Caco-2 (cell line): ENCODE measurements at regions not wholly inside any gene's neighbourhood (a gene's known extent, or its start where the extent isn't known, plus 50 kb on each side); places are given as distances from the start of the nearest gene placed in this dataset.
"Not testable (repeated sequence)": the region's sequence is repeated elsewhere in the genome, so short reads cannot be mapped to it uniquely, and the experiment has no call there.

ENCODE experiments used
- BruUV-seq: library from RNA; stranded (reverse); fragments of 400-500 nt; replicated peaks from 2 replicates; lab custom pipeline; 2021; lab: Mats Ljungman, UMichigan
- CTCF ChIA-PET: fragments of 300-600 bp; sonication (Branson Sonifier 250); formaldehyde crosslinking; loops from one replicate; lab custom pipeline; 2022; ENCODE audit warnings: antibody characterized with exemption; lab: Charles Lee
- POLR2A ChIA-PET: fragments of 300-600 bp; sonication (Branson Sonifier 250); formaldehyde crosslinking; loops from one replicate; lab custom pipeline; 2022; ENCODE audit warnings: antibody characterized with exemption; lab: Charles Lee
- DNase-seq, 2 experiments: peaks; one replicate each; pipeline versions ENCODE4 v3.0.0 to v3.0.0-alpha.2; 2020 to 2022
- H3K27me3 ChIP-seq: replicated peaks from 2 replicates; pipeline ENCODE4 v1.6.0; 2011; ENCODE audit warnings: low read length; ENCODE audit not compliant: control insufficient read depth, insufficient read depth
- H3K36me3 ChIP-seq: 2 replicates; pipeline ENCODE4 v1.5.1; 2011; ENCODE audit warnings: low read length; ENCODE audit not compliant: control insufficient read depth, insufficient read depth
- H3K4me1 ChIP-seq: fragments of 250-450 bp; sonication (Bioruptor Pico); 2 replicates; pipeline ENCODE4 v1.5.1; 2020; ENCODE audit warnings: mild to moderate bottlenecking
- H3K4me3 ChIP-seq: 2 replicates; pipeline ENCODE4 v1.5.1; 2011; ENCODE audit warnings: low read depth, mild to moderate bottlenecking, control low read depth, low read length
- H3K9me3 ChIP-seq: fragments of 250-450 bp; sonication (Bioruptor Pico); 2 replicates; pipeline ENCODE4 v1.5.1; 2020; ENCODE audit warnings: mild to moderate bottlenecking, moderate library complexity
- H3K27ac Mint-ChIP-seq: one replicate; pipeline ENCODE4 v1.8.0; 2022; ENCODE audit warnings: mixed read lengths; ENCODE audit not compliant: unreplicated experiment
- H3K27me3 Mint-ChIP-seq: one replicate; pipeline ENCODE4 v1.8.0; 2022; ENCODE audit warnings: mixed read lengths; ENCODE audit not compliant: insufficient read depth, unreplicated experiment
- H3K36me3 Mint-ChIP-seq: one replicate; pipeline ENCODE4 v1.8.0; 2022; ENCODE audit warnings: mild to moderate bottlenecking, mixed read lengths; ENCODE audit not compliant: insufficient read depth, unreplicated experiment
- H3K4me1 Mint-ChIP-seq: one replicate; pipeline ENCODE4 v1.8.0; 2022; ENCODE audit warnings: low read depth, mixed read lengths; ENCODE audit not compliant: unreplicated experiment
- H3K4me3 Mint-ChIP-seq: one replicate; pipeline ENCODE4 v1.8.0; 2022; ENCODE audit warnings: mild to moderate bottlenecking, moderate library complexity, mixed read lengths; ENCODE audit not compliant: unreplicated experiment
- H3K9me3 Mint-ChIP-seq: one replicate; pipeline ENCODE4 v1.8.0; 2022; ENCODE audit warnings: mixed read lengths; ENCODE audit not compliant: unreplicated experiment
- intact Hi-C: fragments of 100-400 bp; cut with micrococcal nuclease; formaldehyde crosslinking; loops from one replicate; pipeline ENCODE4 v1.10.0; 2022; ENCODE audit not compliant: unreplicated experiment
- TF ChIP-seq, protein P1 (sequence below), 2 experiments: fragments of 200-600 bp in 1 of 2; IDR thresholded peaks; 1 replicate in 1 of 2; 2 replicates in 1 of 2; pipeline versions ENCODE4 v1.5.1 to v1.8.0; 2011 to 2022; ENCODE audit warnings: antibody characterized with exemption in 1 of 2, control low read depth in 1 of 2, inconsistent platforms in 1 of 2, low read depth in 1 of 2, low read length in 1 of 2, mild to moderate bottlenecking in 1 of 2, moderate library complexity in 1 of 2; ENCODE audit not compliant: insufficient read depth in 1 of 2, severe bottlenecking in 1 of 2, unreplicated experiment in 1 of 2

DNA sequence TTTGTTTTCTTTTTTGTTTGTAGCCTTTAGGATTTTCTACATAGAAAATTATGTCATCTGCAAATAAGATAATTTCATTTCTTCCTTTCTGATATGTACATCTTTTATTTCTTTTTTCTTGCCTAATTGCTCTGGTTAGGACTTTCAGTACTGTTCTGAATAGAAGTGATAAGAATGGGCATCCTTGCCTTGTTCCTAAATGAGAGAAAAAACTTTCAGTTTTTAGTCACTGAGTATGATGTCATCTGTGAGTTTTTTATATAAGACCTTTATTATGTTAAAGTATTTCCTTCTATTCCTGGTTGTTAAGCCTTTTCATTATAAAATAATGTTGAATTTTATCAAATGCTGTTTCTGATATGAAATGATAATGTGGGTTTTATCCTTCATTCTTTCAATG is 76.0 kb upstream of the SLC35F3 start:
- Histone ChIP-seq H3K27me3 (no peaks in the 10 kb centered on the region), H3K36me3 (no peaks in the 10 kb centered on the region), H3K4me3 (no peak overlapping the region), H3K9me3 (no peaks in the 10 kb centered on the region), H3K4me1 (no peaks in the 10 kb centered on the region)
- H3K9me3 Mint-ChIP-seq, result no peaks in the 10 kb centered on the region
- no peak for DNase-seq
- TF ChIP-seq, protein P1, sequence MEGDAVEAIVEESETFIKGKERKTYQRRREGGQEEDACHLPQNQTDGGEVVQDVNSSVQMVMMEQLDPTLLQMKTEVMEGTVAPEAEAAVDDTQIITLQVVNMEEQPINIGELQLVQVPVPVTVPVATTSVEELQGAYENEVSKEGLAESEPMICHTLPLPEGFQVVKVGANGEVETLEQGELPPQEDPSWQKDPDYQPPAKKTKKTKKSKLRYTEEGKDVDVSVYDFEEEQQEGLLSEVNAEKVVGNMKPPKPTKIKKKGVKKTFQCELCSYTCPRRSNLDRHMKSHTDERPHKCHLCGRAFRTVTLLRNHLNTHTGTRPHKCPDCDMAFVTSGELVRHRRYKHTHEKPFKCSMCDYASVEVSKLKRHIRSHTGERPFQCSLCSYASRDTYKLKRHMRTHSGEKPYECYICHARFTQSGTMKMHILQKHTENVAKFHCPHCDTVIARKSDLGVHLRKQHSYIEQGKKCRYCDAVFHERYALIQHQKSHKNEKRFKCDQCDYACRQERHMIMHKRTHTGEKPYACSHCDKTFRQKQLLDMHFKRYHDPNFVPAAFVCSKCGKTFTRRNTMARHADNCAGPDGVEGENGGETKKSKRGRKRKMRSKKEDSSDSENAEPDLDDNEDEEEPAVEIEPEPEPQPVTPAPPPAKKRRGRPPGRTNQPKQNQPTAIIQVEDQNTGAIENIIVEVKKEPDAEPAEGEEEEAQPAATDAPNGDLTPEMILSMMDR (IDR thresholded peaks at IDR 0.05; ENCODE audit: insufficient read depth in 1 of 2, low read depth in 1 of 2, low read length in 1 of 2, severe bottlenecking in 1 of 2, unreplicated experiment in 1 of 2), result no peak
- no peaks in the 10 kb centered on the region for H3K4me1 Mint-ChIP-seq
- H3K36me3 Mint-ChIP-seq, result no peaks in the 10 kb centered on the region
- POLR2A ChIA-PET, result no interaction called here
- no peak overlapping the region for H3K4me3 Mint-ChIP-seq
- H3K27me3 Mint-ChIP-seq, result peaks cover 6% of the 10 kb centered on the region
- BruUV-seq, result no TSS peak
- CTCF ChIA-PET, result no interaction called here
- intact Hi-C loops, result no loop called here
- no peak overlapping the region for H3K27ac Mint-ChIP-seq

DNA sequence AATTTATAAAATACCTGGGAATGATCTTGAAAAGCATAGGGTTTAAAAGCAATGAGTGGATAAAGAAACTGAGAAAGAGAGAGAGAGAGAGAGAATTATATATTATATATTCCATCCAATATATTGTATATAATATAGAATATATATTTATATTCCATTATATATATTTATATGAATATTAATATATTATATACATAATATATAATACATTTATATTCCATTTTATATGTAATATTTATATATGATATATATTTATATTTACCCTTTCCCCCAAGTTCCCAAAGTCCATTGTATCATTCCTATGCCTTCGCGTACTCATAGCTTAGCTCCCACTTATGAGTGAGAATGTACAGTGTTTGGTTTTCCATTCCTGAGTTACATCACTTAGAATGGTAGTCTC is 69.9 kb upstream of the SLC35F3 start:
- intact Hi-C loops, result no loop called here
- H3K36me3 Mint-ChIP-seq, result no peaks in the 10 kb centered on the region
- H3K36me3 ChIP-seq, result no peaks in the 10 kb centered on the region
- no peaks in the 10 kb centered on the region for H3K9me3 ChIP-seq
- H3K27me3 ChIP-seq, result no peaks in the 10 kb centered on the region
- CTCF ChIA-PET, result no interaction called here
- no TSS peak for BruUV-seq
- H3K27ac Mint-ChIP-seq, result no peak overlapping the region
- DNase-seq, result no peak
- no peak overlapping the region for H3K4me3 ChIP-seq
- POLR2A ChIA-PET, result no interaction called here
- TF ChIP-seq, protein P1 (IDR thresholded peaks at IDR 0.05; ENCODE audit: insufficient read depth in 1 of 2, low read depth in 1 of 2, low read length in 1 of 2, severe bottlenecking in 1 of 2, unreplicated experiment in 1 of 2), result no peak
- H3K27me3 Mint-ChIP-seq, result no peaks in the 10 kb centered on the region
- H3K4me1 Mint-ChIP-seq, result no peaks in the 10 kb centered on the region
- H3K9me3 Mint-ChIP-seq, result no peaks in the 10 kb centered on the region
- no peaks in the 10 kb centered on the region for H3K4me1 ChIP-seq
- H3K4me3 Mint-ChIP-seq, result no peak overlapping the region

DNA sequence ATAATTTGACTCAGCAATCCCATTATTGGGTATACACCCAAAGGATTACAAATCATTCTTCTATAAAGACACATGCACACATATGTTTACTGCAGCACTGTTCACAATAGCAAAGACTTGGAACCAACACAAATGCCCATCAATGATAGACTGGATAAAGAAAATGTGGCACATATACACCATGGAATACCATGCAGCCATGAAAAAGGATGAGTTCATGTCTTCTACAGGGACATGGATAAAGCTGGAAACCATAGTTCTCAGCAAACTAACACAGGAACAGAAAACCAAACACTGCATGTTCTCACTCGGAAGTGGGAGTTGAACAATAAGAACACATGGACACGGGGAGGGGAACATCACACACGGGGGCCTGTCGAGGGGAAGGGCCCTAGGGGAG is 66.3 kb upstream of the SLC35F3 start:
- BruUV-seq, H3K36me3 ChIP-seq, H3K4me3 Mint-ChIP-seq, intact Hi-C loops, CTCF ChIA-PET, H3K4me1 Mint-ChIP-seq, H3K9me3 Mint-ChIP-seq, H3K4me3 ChIP-seq, DNase-seq, H3K36me3 Mint-ChIP-seq, H3K27ac Mint-ChIP-seq, H3K27me3 Mint-ChIP-seq, H3K27me3 ChIP-seq, POLR2A ChIA-PET, H3K9me3 ChIP-seq, H3K4me1 ChIP-seq: not testable (repeated sequence)
